Natural killer cell (primary cell): ENCODE measurements at regions not wholly inside any gene's neighbourhood (a gene's known extent, or its start where the extent isn't known, plus 50 kb on each side); places are given as distances from the start of the nearest gene placed in this dataset.

Experiments used
- ATAC-seq, 3 donors: fragments of 150-1000 bp in 2 of 3; fragments of 200-7000 bp in 1 of 3; cut with Tn5 transposase; 1 replicate in 1 of 3; 2 replicates in 2 of 3; pipeline ENCODE4 v1.10.0; 2021; ENCODE audit warnings: mild to moderate bottlenecking in 2 of 3, moderate library complexity in 2 of 3
- DNase-seq, 2 donors: peaks; one replicate each; pipeline versions ENCODE4 v3.0.0 to v3.0.0-alpha.2; 2013 to 2021; ENCODE audit warnings: mixed read lengths in 1 of 2
- H3K27ac ChIP-seq: one replicate; pipeline ENCODE4 v1.5.1; 2013; ENCODE audit warnings: mild to moderate bottlenecking, low read length
- H3K27me3 ChIP-seq: one replicate; pipeline ENCODE4 v1.6.1; 2013; ENCODE audit warnings: low read length; ENCODE audit not compliant: control insufficient read depth, insufficient read depth
- H3K36me3 ChIP-seq: one replicate; pipeline ENCODE4 v1.6.1; 2013; ENCODE audit warnings: low read length; ENCODE audit not compliant: control insufficient read depth, insufficient read depth
- H3K4me1 ChIP-seq: one replicate; pipeline ENCODE4 v1.6.1; 2013; ENCODE audit warnings: low read length; ENCODE audit not compliant: control insufficient read depth, insufficient read depth
- H3K4me3 ChIP-seq: one replicate; pipeline ENCODE4 v1.5.1; 2013; ENCODE audit warnings: low read length
- H3K9me3 ChIP-seq: one replicate; pipeline ENCODE4 v1.6.1; 2013; ENCODE audit warnings: low read length; ENCODE audit not compliant: control insufficient read depth, insufficient read depth
- H3K27ac Mint-ChIP-seq, 2 donors: one replicate each; pipeline ENCODE4 v1.8.0; 2022; ENCODE audit warnings: mild to moderate bottlenecking in 2 of 2, mixed read lengths in 2 of 2, moderate library complexity in 1 of 2
- H3K27me3 Mint-ChIP-seq, 2 donors: one replicate each; pipeline ENCODE4 v1.8.0; 2022; ENCODE audit warnings: low read depth in 2 of 2, mixed read lengths in 2 of 2
- H3K36me3 Mint-ChIP-seq: one replicate; pipeline ENCODE4 v1.8.0; 2022; ENCODE audit warnings: mixed read lengths
- H3K4me1 Mint-ChIP-seq, 2 donors: one replicate each; pipeline ENCODE4 v1.8.0; 2022; ENCODE audit warnings: mixed read lengths in 2 of 2
- H3K4me3 Mint-ChIP-seq: one replicate; pipeline ENCODE4 v1.8.0; 2022; ENCODE audit warnings: mild to moderate bottlenecking, moderate library complexity, mixed read lengths
- H3K9me3 Mint-ChIP-seq, 2 donors: one replicate each; pipeline ENCODE4 v1.8.0; 2022; ENCODE audit warnings: mixed read lengths in 2 of 2
- WGBS: methylation state at CpG from one replicate; pipeline ENCODE4 v1.1.7; 2013; ENCODE audit warnings: missing lambda C conversion rate; ENCODE audit not compliant: insufficient coverage; 5-methylcytosine and 5-hydroxymethylcytosine counted together
- intact Hi-C: fragments of 100-400 bp; cut with micrococcal nuclease; formaldehyde crosslinking; loops from one replicate; pipeline ENCODE4 v1.14.2; 2022
- TF ChIP-seq, protein P1 (sequence below): fragments of 200-600 bp; IDR thresholded peaks from one replicate; pipeline ENCODE4 v1.8.0; 2022; ENCODE audit warnings: antibody characterized with exemption

DNA sequence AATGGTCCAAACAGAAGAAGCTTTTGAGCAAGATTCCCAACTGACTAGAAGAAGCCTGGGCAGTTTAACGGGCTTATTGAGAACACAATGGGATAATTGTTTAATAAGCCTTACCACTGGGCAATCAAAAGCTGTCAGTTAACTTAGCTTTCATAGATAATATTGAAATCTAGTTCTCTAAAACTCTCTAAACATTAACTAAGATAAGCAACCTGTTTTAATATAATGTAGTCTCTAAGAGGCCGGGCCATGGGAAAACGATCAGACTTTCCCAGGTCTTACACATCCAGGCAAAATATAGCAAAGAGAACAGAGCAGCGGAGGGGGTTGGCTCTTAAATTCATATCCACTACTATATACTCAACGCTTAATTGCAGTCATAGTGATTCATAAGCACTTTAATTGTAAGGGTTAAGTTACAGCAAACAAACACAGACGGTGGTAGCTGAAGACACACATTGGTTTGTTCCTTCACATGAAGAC lies 128.0 kb upstream of the FAM83B start:
- Mint-ChIP-seq H3K27ac (no peak overlapping the region), H3K4me3 (no peak overlapping the region), H3K36me3 (no peaks in the 10 kb centered on the region), H3K27me3 (peaks cover 3 to 10% of the 10 kb centered on the region in 2 donors), H3K9me3 (no peaks in the 10 kb centered on the region), H3K4me1 (no peaks in the 10 kb centered on the region)
- 96% methylated on average over 5 of the region's 6 CpGs for WGBS
- intact Hi-C loops, result loop anchor here (1.0 to 5.0 kb wide), 2 partner anchors 351 to 524 kb away; no protein-coding TSS in a partner anchor
- Histone ChIP-seq H3K27ac (no peak overlapping the region), H3K4me3 (no peak overlapping the region), H3K9me3 (no peaks in the 10 kb centered on the region), H3K4me1 (no peaks in the 10 kb centered on the region), H3K36me3 (no peaks in the 10 kb centered on the region), H3K27me3 (no peaks in the 10 kb centered on the region)
- TF ChIP-seq, protein P1, sequence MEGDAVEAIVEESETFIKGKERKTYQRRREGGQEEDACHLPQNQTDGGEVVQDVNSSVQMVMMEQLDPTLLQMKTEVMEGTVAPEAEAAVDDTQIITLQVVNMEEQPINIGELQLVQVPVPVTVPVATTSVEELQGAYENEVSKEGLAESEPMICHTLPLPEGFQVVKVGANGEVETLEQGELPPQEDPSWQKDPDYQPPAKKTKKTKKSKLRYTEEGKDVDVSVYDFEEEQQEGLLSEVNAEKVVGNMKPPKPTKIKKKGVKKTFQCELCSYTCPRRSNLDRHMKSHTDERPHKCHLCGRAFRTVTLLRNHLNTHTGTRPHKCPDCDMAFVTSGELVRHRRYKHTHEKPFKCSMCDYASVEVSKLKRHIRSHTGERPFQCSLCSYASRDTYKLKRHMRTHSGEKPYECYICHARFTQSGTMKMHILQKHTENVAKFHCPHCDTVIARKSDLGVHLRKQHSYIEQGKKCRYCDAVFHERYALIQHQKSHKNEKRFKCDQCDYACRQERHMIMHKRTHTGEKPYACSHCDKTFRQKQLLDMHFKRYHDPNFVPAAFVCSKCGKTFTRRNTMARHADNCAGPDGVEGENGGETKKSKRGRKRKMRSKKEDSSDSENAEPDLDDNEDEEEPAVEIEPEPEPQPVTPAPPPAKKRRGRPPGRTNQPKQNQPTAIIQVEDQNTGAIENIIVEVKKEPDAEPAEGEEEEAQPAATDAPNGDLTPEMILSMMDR, result no peak
- no peak for DNase-seq
- no peak for ATAC-seq

DNA sequence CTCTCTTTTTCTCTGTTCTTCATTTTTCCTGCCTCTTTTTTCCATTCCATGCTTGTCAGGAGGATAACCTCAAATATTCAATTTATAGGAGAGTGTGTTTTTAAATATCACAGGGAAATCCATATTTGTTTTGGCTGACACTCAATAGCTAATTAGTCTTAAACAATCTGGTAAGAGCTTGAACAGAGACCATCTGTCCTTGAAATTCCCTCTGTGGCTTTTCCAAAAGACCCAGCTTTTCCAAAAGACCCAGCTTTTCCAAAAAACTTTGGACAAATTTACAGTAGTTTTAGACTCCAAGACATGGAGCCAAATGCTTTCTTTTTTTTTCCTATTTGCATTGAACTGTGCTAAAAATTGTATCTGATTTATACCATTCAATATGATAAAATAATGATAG lies 127.4 kb upstream of the FAM83B start:
- no peaks in the 10 kb centered on the region for H3K36me3 ChIP-seq
- intact Hi-C loops, result loop anchor here (5.0 kb wide), 1 partner anchor 523 kb away; no protein-coding TSS in a partner anchor
- no peaks in the 10 kb centered on the region for H3K9me3 ChIP-seq
- H3K27me3 ChIP-seq, result no peaks in the 10 kb centered on the region
- TF ChIP-seq, protein P1, result no peak
- Mint-ChIP-seq H3K27me3 (peaks cover 3 to 12% of the 10 kb centered on the region in 2 donors), H3K36me3 (no peaks in the 10 kb centered on the region), H3K4me3 (no peak overlapping the region), H3K27ac (no peak overlapping the region), H3K4me1 (no peaks in the 10 kb centered on the region), H3K9me3 (no peaks in the 10 kb centered on the region)
- H3K4me1 ChIP-seq, result no peaks in the 10 kb centered on the region
- DNase-seq (no peak), ATAC-seq (no peak)
- no peak overlapping the region for H3K27ac ChIP-seq
- H3K4me3 ChIP-seq, result no peak overlapping the region

DNA sequence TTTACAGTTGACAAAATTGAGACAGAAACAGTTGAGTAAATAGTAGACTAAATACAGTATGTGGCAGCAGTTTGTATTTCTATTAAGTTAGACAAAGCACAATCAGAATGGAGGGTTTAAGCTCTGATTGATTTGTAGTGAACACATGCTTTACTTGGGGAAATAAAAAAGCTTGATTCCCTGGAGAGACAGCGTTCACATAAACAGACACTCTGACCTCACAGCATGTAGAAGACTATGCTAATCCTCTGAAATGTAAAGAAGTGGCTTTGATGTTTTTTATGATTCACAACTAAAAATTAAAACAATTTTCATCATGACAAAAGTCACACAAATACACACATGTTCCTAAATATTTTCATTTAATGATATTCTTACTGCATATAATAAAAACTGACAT lies 126.9 kb upstream of the FAM83B start:
- ATAC-seq (no peak), DNase-seq (no peak)
- TF ChIP-seq, protein P1, result no peak
- Histone ChIP-seq H3K27ac (no peak overlapping the region), H3K4me3 (no peak overlapping the region), H3K4me1 (no peaks in the 10 kb centered on the region), H3K27me3 (no peaks in the 10 kb centered on the region), H3K9me3 (no peaks in the 10 kb centered on the region), H3K36me3 (no peaks in the 10 kb centered on the region)
- WGBS, result no CpG with 5 or more reads among the region's 1 CpG
- no peak overlapping the region for H3K4me3 Mint-ChIP-seq
- H3K27me3 Mint-ChIP-seq, result peaks cover 3 to 12% of the 10 kb centered on the region in 2 donors
- no peaks in the 10 kb centered on the region for H3K4me1 Mint-ChIP-seq
- H3K27ac Mint-ChIP-seq, result no peak overlapping the region
- intact Hi-C loops, result loop anchor here (5.0 kb wide), 1 partner anchor 523 kb away; no protein-coding TSS in a partner anchor
- no peaks in the 10 kb centered on the region for H3K9me3 Mint-ChIP-seq
- H3K36me3 Mint-ChIP-seq, result no peaks in the 10 kb centered on the region

DNA sequence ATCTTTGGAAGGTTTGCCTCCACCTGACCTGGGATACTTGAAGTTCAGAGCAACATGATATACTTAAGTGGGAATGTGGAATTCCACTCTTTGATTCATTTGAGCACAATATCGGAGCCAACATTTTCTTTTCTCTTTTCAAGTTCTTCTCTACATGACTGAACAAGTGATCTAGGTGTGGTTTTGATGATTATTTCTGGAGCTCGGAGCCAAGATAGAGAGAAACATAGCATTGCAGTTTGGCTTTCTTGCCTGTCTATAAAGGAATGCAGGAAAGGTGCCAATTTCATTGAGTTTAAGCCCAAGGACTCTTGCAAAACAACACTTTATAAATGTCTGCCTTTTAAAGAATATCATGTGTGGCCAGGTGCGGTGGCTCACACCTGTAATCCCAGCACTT lies 124.2 kb upstream of the FAM83B start:
- TF ChIP-seq, protein P1, result no peak
- no peaks in the 10 kb centered on the region for H3K9me3 ChIP-seq
- no peaks in the 10 kb centered on the region for H3K36me3 Mint-ChIP-seq
- H3K27me3 ChIP-seq, result no peaks in the 10 kb centered on the region
- no peaks in the 10 kb centered on the region for H3K36me3 ChIP-seq
- peaks cover 7 to 12% of the 10 kb centered on the region in 2 donors for H3K27me3 Mint-ChIP-seq
- WGBS, result 79% methylated on average over 2 of the region's 3 CpGs
- H3K4me3 Mint-ChIP-seq, result no peak overlapping the region
- ATAC-seq, result no peak
- no peak overlapping the region for H3K27ac ChIP-seq
- DNase-seq, result no peak
- no peak overlapping the region for H3K27ac Mint-ChIP-seq
- H3K4me1 ChIP-seq, result no peaks in the 10 kb centered on the region
- no peaks in the 10 kb centered on the region for H3K4me1 Mint-ChIP-seq
- no peaks in the 10 kb centered on the region for H3K9me3 Mint-ChIP-seq
- intact Hi-C loops, result no loop called here
- H3K4me3 ChIP-seq, result no peak overlapping the region
